ENCODE measurements at regions not wholly inside any gene's neighbourhood (a gene's known extent, or its start where the extent isn't known, plus 50 kb on each side); places are given as distances from the start of the nearest gene placed in this dataset.

GRCh38 chr13:62049992-62050391 is 634.3 kb upstream of the PCDH20 start:
- TF ChIP-seq CTCF (IDR thresholded peaks at IDR 0.05; ENCODE audit: insufficient read depth, low read depth, low read length), result no peak
- TF ChIP-seq EZH2 (IDR thresholded peaks at IDR 0.05; ENCODE audit: insufficient read depth, low read length), result no peak

All from astrocyte (in vitro differentiated cells and primary cell).